K562 (cell line): ENCODE measurements at regions not wholly inside any gene's neighbourhood (a gene's known extent, or its start where the extent isn't known, plus 50 kb on each side); places are given as distances from the start of the nearest gene placed in this dataset.

Experiments used
- BCLAF1 ChIP-seq, 2 experiments: fragments of 450-650 bp in 1 of 2; IDR thresholded peaks; 2 replicates each; pipeline ENCODE4 v1.6.1; 2011 to 2017; ENCODE audit warnings: low read depth in 2 of 2, antibody characterized with exemption in 1 of 2, borderline replicate concordance in 1 of 2, low read length in 1 of 2, mild to moderate bottlenecking in 1 of 2, mixed read lengths in 1 of 2; ENCODE audit not compliant: control insufficient read depth in 1 of 2
- BHLHE40 ChIP-seq: IDR thresholded peaks from 2 replicates; pipeline ENCODE4 v1.6.1; 2011; ENCODE audit warnings: low read length, improper control_type of control experiment
- CCNT2 ChIP-seq: IDR thresholded peaks from 2 replicates; pipeline ENCODE4 v1.6.1; 2011; ENCODE audit warnings: borderline replicate concordance, low read depth, mild to moderate bottlenecking, moderate library complexity, mixed read lengths, low read length; ENCODE audit not compliant: insufficient read length; ENCODE audit errors: extremely low read depth
- FOSL1 ChIP-seq: fragments of 200-800 bp; sonication (Bioruptor generic); conservative IDR thresholded peaks from 2 replicates; pipeline ENCODE4 v1.6.1; 2016; ENCODE audit warnings: missing genetic modification characterization, missing compliant biosample characterization
- RREB1 ChIP-seq: fragments of 250-450 bp; sonication (Bioruptor Pico); IDR thresholded peaks from 2 replicates; pipeline ENCODE4 v1.4.0; 2020
- SRSF1 ChIP-seq: fragments of 200-400 bp; formaldehyde crosslinking; IDR thresholded peaks from 2 replicates; pipeline ENCODE4 v1.6.1; 2017; ENCODE audit warnings: mild to moderate bottlenecking, low read depth, low read length, moderate library complexity
- ZNF134 ChIP-seq: fragments of 250-450 bp; sonication (Bioruptor Pico); conservative IDR thresholded peaks from 2 replicates; pipeline ENCODE4 v1.4.0; 2020

DNA sequence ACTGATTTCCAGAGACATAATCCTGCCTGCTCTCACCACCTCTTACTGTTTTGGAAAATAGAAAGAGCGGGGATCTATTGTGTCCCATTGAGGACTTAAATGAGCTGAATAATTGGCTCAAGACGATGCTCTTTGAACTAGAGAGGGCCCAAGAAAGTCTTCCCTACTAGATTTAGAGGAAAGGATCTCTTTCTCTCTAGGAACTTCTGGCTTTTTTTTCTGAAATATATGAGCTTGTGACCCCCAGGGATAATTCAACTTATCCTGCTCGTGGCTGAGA lies 461.4 kb upstream of the KIRREL3 start (continued):
- TF ChIP-seq RREB1 (CRISPR knock-in tag) (no peak), CCNT2 (no peak), BHLHE40 (no peak), ZNF134 (no peak), BCLAF1 (IDR thresholded peaks at IDR 0.05; ENCODE audit: borderline replicate concordance in 1 of 2, control insufficient read depth in 1 of 2, low read depth in 2 of 2, low read length in 1 of 2) (no peak), FOSL1 (tag) (no peak), SRSF1 (no peak)
